Activated T-cell treated with anti-CD3 and anti-CD28 coated beads, Interleukin-2, amount 50 U/mL, for 4 hours (primary cell): ENCODE measurements at regions not wholly inside any gene's neighbourhood (a gene's known extent, or its start where the extent isn't known, plus 50 kb on each side); places are given as distances from the start of the nearest gene placed in this dataset.

Experiments used
- ATAC-seq, 2 donors: fragments of 200-7000 bp; cut with Tn5 transposase; one replicate each; pipeline ENCODE4 v1.10.0; 2021
- DNase-seq: peaks from one replicate; pipeline ENCODE4 v3.0.0-alpha.2; 2020
- H3K27me3 Mint-ChIP-seq: one replicate; pipeline ENCODE4 v1.8.0; 2021; ENCODE audit warnings: low read depth, mixed read lengths
- H3K36me3 Mint-ChIP-seq: one replicate; pipeline ENCODE4 v1.8.0; 2022; ENCODE audit warnings: mixed read lengths; ENCODE audit not compliant: insufficient read depth
- H3K4me1 Mint-ChIP-seq: one replicate; pipeline ENCODE4 v1.8.0; 2021; ENCODE audit warnings: low read depth, mixed read lengths
- H3K4me3 Mint-ChIP-seq: one replicate; pipeline ENCODE4 v1.8.0; 2021; ENCODE audit warnings: mild to moderate bottlenecking, moderate library complexity, mixed read lengths
- H3K9me3 Mint-ChIP-seq: one replicate; pipeline ENCODE4 v1.8.0; 2021; ENCODE audit warnings: mixed read lengths

- no peak for DNase-seq
- H3K4me1 Mint-ChIP-seq = no peaks in the 10 kb centered on the region
- no peaks in the 10 kb centered on the region for H3K27me3 Mint-ChIP-seq
- no peaks in the 10 kb centered on the region for H3K36me3 Mint-ChIP-seq
- H3K9me3 Mint-ChIP-seq = peaks cover 5% of the 10 kb centered on the region
- ATAC-seq = no peak
- H3K4me3 Mint-ChIP-seq = no peak overlapping the region
These were observed 823.0 kb upstream of the SOX11 start for GRCh38 chr2:4869154-4869553.

- Mint-ChIP-seq H3K36me3 (no peaks in the 10 kb centered on the region), H3K27me3 (no peaks in the 10 kb centered on the region), H3K4me3 (no peak overlapping the region), H3K4me1 (no peaks in the 10 kb centered on the region), H3K9me3 (peaks cover 5% of the 10 kb centered on the region)
- ATAC-seq (no peak), DNase-seq (no peak)
These were observed 818.8 kb upstream of the SOX11 start for GRCh38 chr2:4873364-4873763.

GRCh38 chr2:4873876-4874593 is 818.1 kb upstream of the SOX11 start:
- Mint-ChIP-seq H3K36me3 (no peaks in the 10 kb centered on the region), H3K4me3 (no peak overlapping the region)

GRCh38 chr2:4882421-4882820 is 809.8 kb upstream of the SOX11 start:
- Mint-ChIP-seq H3K27me3 (no peaks in the 10 kb centered on the region), H3K9me3 (peaks cover 13% of the 10 kb centered on the region), H3K4me1 (no peaks in the 10 kb centered on the region), H3K4me3 (no peak overlapping the region), H3K36me3 (no peaks in the 10 kb centered on the region)
- DNase-seq (no peak), ATAC-seq (no peak)

More at GRCh38 chr2:4873876-4874593, 818.1 kb upstream of the SOX11 start:
- H3K4me1 Mint-ChIP-seq = no peaks in the 10 kb centered on the region
- DNase-seq (no peak), ATAC-seq (no peak)
- no peaks in the 10 kb centered on the region for H3K27me3 Mint-ChIP-seq
- peaks cover 6% of the 10 kb centered on the region for H3K9me3 Mint-ChIP-seq

- Mint-ChIP-seq H3K4me1 (no peaks in the 10 kb centered on the region), H3K4me3 (no peak overlapping the region), H3K27me3 (no peaks in the 10 kb centered on the region), H3K9me3 (peaks cover 13% of the 10 kb centered on the region), H3K36me3 (no peaks in the 10 kb centered on the region)
- ATAC-seq (no peak), DNase-seq (no peak)
These were observed 809.2 kb upstream of the SOX11 start for GRCh38 chr2:4882941-4883340.

- ATAC-seq = no peak
- Mint-ChIP-seq H3K4me3 (no peak overlapping the region), H3K4me1 (no peaks in the 10 kb centered on the region), H3K9me3 (peaks cover 13% of the 10 kb centered on the region), H3K36me3 (no peaks in the 10 kb centered on the region), H3K27me3 (no peaks in the 10 kb centered on the region)
- no peak for DNase-seq
These were observed 808.8 kb upstream of the SOX11 start for GRCh38 chr2:4883375-4883774.

GRCh38 chr2:4884117-4884571 is 808.0 kb upstream of the SOX11 start:
- Mint-ChIP-seq H3K9me3 (peaks cover 11% of the 10 kb centered on the region), H3K36me3 (no peaks in the 10 kb centered on the region), H3K27me3 (no peaks in the 10 kb centered on the region), H3K4me3 (no peak overlapping the region), H3K4me1 (no peaks in the 10 kb centered on the region)
- DNase-seq (no peak), ATAC-seq (no peak)

GRCh38 chr2:4891394-4891793 is 800.8 kb upstream of the SOX11 start:
- ATAC-seq (no peak), DNase-seq (no peak)
- no peaks in the 10 kb centered on the region for H3K4me1 Mint-ChIP-seq
- no peaks in the 10 kb centered on the region for H3K27me3 Mint-ChIP-seq
- H3K4me3 Mint-ChIP-seq = no peak overlapping the region
- no peaks in the 10 kb centered on the region for H3K36me3 Mint-ChIP-seq
- peaks cover 7% of the 10 kb centered on the region for H3K9me3 Mint-ChIP-seq

GRCh38 chr2:4895371-4895770 is 796.8 kb upstream of the SOX11 start:
- H3K9me3 Mint-ChIP-seq = peaks cover 7% of the 10 kb centered on the region
- DNase-seq = no peak
- ATAC-seq = no peak
- no peaks in the 10 kb centered on the region for H3K27me3 Mint-ChIP-seq
- H3K36me3 Mint-ChIP-seq = no peaks in the 10 kb centered on the region
- H3K4me3 Mint-ChIP-seq = no peak overlapping the region
- no peaks in the 10 kb centered on the region for H3K4me1 Mint-ChIP-seq

GRCh38 chr2:4898706-4899105 is 793.5 kb upstream of the SOX11 start:
- no peak for ATAC-seq
- peaks cover 7% of the 10 kb centered on the region for H3K9me3 Mint-ChIP-seq
- no peaks in the 10 kb centered on the region for H3K36me3 Mint-ChIP-seq
- H3K4me1 Mint-ChIP-seq = no peaks in the 10 kb centered on the region
- no peak overlapping the region for H3K4me3 Mint-ChIP-seq
- no peak for DNase-seq
- no peaks in the 10 kb centered on the region for H3K27me3 Mint-ChIP-seq

GRCh38 chr2:4900242-4900641 is 791.9 kb upstream of the SOX11 start:
- ATAC-seq (no peak), DNase-seq (no peak)
- no peaks in the 10 kb centered on the region for H3K27me3 Mint-ChIP-seq
- peaks cover 3% of the 10 kb centered on the region for H3K9me3 Mint-ChIP-seq
- H3K4me1 Mint-ChIP-seq = no peaks in the 10 kb centered on the region
- no peaks in the 10 kb centered on the region for H3K36me3 Mint-ChIP-seq
- no peak overlapping the region for H3K4me3 Mint-ChIP-seq

- no peak for ATAC-seq
- H3K4me1 Mint-ChIP-seq = no peaks in the 10 kb centered on the region
- H3K4me3 Mint-ChIP-seq = no peak overlapping the region
- H3K27me3 Mint-ChIP-seq = no peaks in the 10 kb centered on the region
- H3K9me3 Mint-ChIP-seq = peaks cover 3% of the 10 kb centered on the region
- no peak for DNase-seq
- H3K36me3 Mint-ChIP-seq = no peaks in the 10 kb centered on the region
These were observed 791.1 kb upstream of the SOX11 start for GRCh38 chr2:4900861-4901770.

- Mint-ChIP-seq H3K9me3 (peaks cover 3% of the 10 kb centered on the region), H3K4me1 (no peaks in the 10 kb centered on the region), H3K36me3 (no peaks in the 10 kb centered on the region), H3K4me3 (no peak overlapping the region), H3K27me3 (no peaks in the 10 kb centered on the region)
- no peak for DNase-seq
- ATAC-seq = no peak
These were observed 788.4 kb upstream of the SOX11 start for GRCh38 chr2:4903656-4904348.

- no peaks in the 10 kb centered on the region for H3K27me3 Mint-ChIP-seq
- DNase-seq (no peak), ATAC-seq (no peak)
- peaks cover 2% of the 10 kb centered on the region for H3K9me3 Mint-ChIP-seq
- H3K4me1 Mint-ChIP-seq = no peaks in the 10 kb centered on the region
- H3K36me3 Mint-ChIP-seq = no peaks in the 10 kb centered on the region
- no peak overlapping the region for H3K4me3 Mint-ChIP-seq
These were observed 783.7 kb upstream of the SOX11 start for GRCh38 chr2:4908461-4908860.
